GM23248 (cell line): ENCODE measurements at regions not wholly inside any gene's neighbourhood (a gene's known extent, or its start where the extent isn't known, plus 50 kb on each side); places are given as distances from the start of the nearest gene placed in this dataset.

Experiments
- DNase-seq: peaks from one replicate; pipeline ENCODE4 v3.0.0-alpha.2; 2015
- H2AFZ ChIP-seq: fragments of 200-600 bp; sonication (generic); 2 replicates; pipeline ENCODE4 v1.6.1; 2016; ENCODE audit warnings: antibody characterized with exemption
- H3F3A ChIP-seq: fragments of 200-600 bp; sonication (generic); 2 replicates; pipeline ENCODE4 v1.6.1; 2016; ENCODE audit warnings: mild to moderate bottlenecking, antibody characterized with exemption, mixed run types; ENCODE audit not compliant: insufficient read depth
- H3K27ac ChIP-seq: fragments of 200-600 bp; sonication (generic); 2 replicates; pipeline ENCODE4 v1.5.1; 2016; ENCODE audit warnings: mild to moderate bottlenecking
- H3K27me3 ChIP-seq: fragments of 200-600 bp; sonication (generic); replicated peaks from 2 replicates; pipeline ENCODE4 v1.6.1; 2016; ENCODE audit warnings: mild to moderate bottlenecking; ENCODE audit not compliant: insufficient read depth
- H3K36me3 ChIP-seq: fragments of 200-600 bp; sonication (generic); 2 replicates; pipeline ENCODE4 v1.6.1; 2016; ENCODE audit warnings: low read depth, mild to moderate bottlenecking
- H3K4me1 ChIP-seq: fragments of 200-600 bp; sonication (generic); 2 replicates; pipeline ENCODE4 v1.6.1; 2016; ENCODE audit warnings: mild to moderate bottlenecking; ENCODE audit not compliant: insufficient read depth
- H3K4me2 ChIP-seq: fragments of 200-600 bp; sonication (generic); one replicate; pipeline ENCODE4 v1.6.1; 2016; ENCODE audit warnings: mild to moderate bottlenecking; ENCODE audit not compliant: unreplicated experiment
- H3K4me3 ChIP-seq: fragments of 200-600 bp; sonication (generic); 2 replicates; pipeline ENCODE4 v1.5.1; 2016; ENCODE audit warnings: mild to moderate bottlenecking
- H3K79me2 ChIP-seq: fragments of 200-600 bp; sonication (generic); 2 replicates; pipeline ENCODE4 v1.6.1; 2016; ENCODE audit warnings: mild to moderate bottlenecking; ENCODE audit not compliant: insufficient read depth
- H3K9ac ChIP-seq: fragments of 200-600 bp; sonication (generic); 2 replicates; pipeline ENCODE4 v1.6.1; 2016; ENCODE audit warnings: mild to moderate bottlenecking
- H3K9me2 ChIP-seq: fragments of 200-600 bp; sonication (generic); 2 replicates; pipeline ENCODE4 v1.6.1; 2016; ENCODE audit warnings: mixed run types, mild to moderate bottlenecking, moderate library complexity; ENCODE audit not compliant: insufficient read depth
- H3K9me3 ChIP-seq: fragments of 200-600 bp; sonication (generic); one replicate; pipeline ENCODE4 v1.6.1; 2017; ENCODE audit warnings: low read depth
- H4K20me1 ChIP-seq: fragments of 200-600 bp; sonication (generic); 2 replicates; pipeline ENCODE4 v1.6.0; 2016; ENCODE audit not compliant: insufficient read depth
- EZH2 ChIP-seq: fragments of 200-600 bp; sonication (generic); IDR thresholded peaks from 2 replicates; pipeline ENCODE4 v1.6.1; 2018; ENCODE audit warnings: antibody characterized with exemption, mild to moderate bottlenecking; ENCODE audit not compliant: insufficient read depth, poor library complexity, severe bottlenecking
- EZH2phosphoT487 ChIP-seq: fragments of 200-600 bp; sonication (generic); IDR thresholded peaks from 2 replicates; pipeline ENCODE4 v1.6.1; 2018; ENCODE audit warnings: antibody characterized with exemption, moderate library complexity, mild to moderate bottlenecking, low read depth; ENCODE audit not compliant: insufficient read depth
- WGBS, 2 experiments: methylation state at CpG; one replicate each; pipeline ENCODE4 v1.1.6; 2015 to 2017; ENCODE audit warnings: low lambda C conversion rate in 2 of 2, low coverage in 1 of 2; ENCODE audit errors: missing lambda C conversion rate in 2 of 2; 5-methylcytosine and 5-hydroxymethylcytosine counted together
- in situ Hi-C: fragments of 300-500 bp; cut with MboI; formaldehyde crosslinking; loops from 2 replicates; pipeline ENCODE4 v1.15.0; 2020

GRCh38 chr16:65919145-65919985, 447.1 kb upstream of the CDH5 start:
- Histone ChIP-seq H3K4me3 (no peak overlapping the region), H3K9me3 (no peaks in the 10 kb centered on the region), H3F3A (no peaks in the 10 kb centered on the region), H4K20me1 (no peaks in the 10 kb centered on the region), H3K79me2 (no peaks in the 10 kb centered on the region), H3K9ac (no peak overlapping the region), H3K36me3 (no peaks in the 10 kb centered on the region), H3K4me2 (no peak overlapping the region), H3K4me1 (no peaks in the 10 kb centered on the region), H3K27me3 (0 out of 2 replicates have a peak, but pooled peaks cover 5% of the 10 kb centered on the region), H3K27ac (no peak overlapping the region), H2AFZ (no peak overlapping the region), H3K9me2 (no peaks in the 10 kb centered on the region)
- DNase-seq: no peak
- TF ChIP-seq EZH2phosphoT487 (no peak), EZH2 (no peak)
- WGBS, 2 experiments: 80 to 81% methylated on average over 27 of the region's 27 CpGs
- in situ Hi-C loops: no loop called here

DNA sequence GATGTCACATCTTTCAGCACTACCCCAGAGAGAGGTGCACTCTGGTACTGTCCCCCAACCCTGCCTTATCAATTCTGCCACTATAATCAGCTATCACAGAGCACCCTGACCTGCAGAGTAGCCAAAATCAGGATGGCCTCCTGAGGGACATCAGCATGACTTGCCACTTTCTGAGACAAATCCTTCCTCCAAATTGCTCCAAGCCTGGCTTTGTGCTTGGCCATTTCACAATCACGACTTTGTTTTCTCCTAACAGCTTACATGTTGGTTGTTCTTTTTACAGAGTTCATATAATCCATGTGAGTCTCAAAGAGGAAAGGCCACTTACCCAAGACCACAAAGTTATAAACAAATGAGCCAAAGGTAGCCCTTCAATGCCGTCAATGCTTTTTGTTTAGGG, 449.0 kb upstream of the CDH5 start:
- no peak for DNase-seq
- 48 to 52% methylated on average over 2 of the region's 2 CpGs for WGBS, 2 experiments
- H3K4me2 ChIP-seq: no peak overlapping the region
- no peaks in the 10 kb centered on the region for H3K4me1 ChIP-seq
- H3K79me2 ChIP-seq: no peaks in the 10 kb centered on the region
- no peak overlapping the region for H3K4me3 ChIP-seq
- no peaks in the 10 kb centered on the region for H3K9me3 ChIP-seq
- H3K36me3 ChIP-seq: no peaks in the 10 kb centered on the region
- H3F3A ChIP-seq: no peaks in the 10 kb centered on the region
- in situ Hi-C loops: no loop called here
- no peaks in the 10 kb centered on the region for H4K20me1 ChIP-seq
- H3K27me3 ChIP-seq: 0 out of 2 replicates have a peak, but pooled peaks cover 5% of the 10 kb centered on the region
- H3K9ac ChIP-seq: no peak overlapping the region
- no peak for TF ChIP-seq EZH2phosphoT487
- no peak for TF ChIP-seq EZH2
- H3K9me2 ChIP-seq: no peaks in the 10 kb centered on the region
- H3K27ac ChIP-seq: no peak overlapping the region
- H2AFZ ChIP-seq: no peak overlapping the region

DNA sequence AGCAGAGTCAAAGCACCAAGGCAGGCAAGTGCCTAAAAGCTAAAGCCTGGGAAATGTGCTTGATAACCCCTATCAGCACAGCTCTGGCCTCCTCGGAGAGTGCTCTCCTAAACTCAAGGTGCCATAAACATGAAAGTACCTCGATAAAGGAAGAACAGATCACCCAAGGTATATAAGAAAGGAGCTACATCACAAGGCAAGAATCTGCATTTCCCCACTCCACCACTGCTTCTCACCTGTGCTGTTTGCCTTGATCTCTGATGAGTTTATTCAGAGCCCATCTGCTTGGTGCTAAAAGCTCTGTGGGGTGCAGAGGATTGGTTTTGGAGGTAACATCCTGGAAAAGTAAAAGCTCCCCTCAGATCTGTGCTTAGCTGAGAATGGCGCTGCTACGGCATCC, 449.5 kb upstream of the CDH5 start:
- H3K4me1 ChIP-seq: no peaks in the 10 kb centered on the region
- TF ChIP-seq EZH2phosphoT487: no peak
- TF ChIP-seq EZH2: no peak
- 47 to 58% methylated on average over 4 of the region's 4 CpGs for WGBS, 2 experiments

GRCh38 chr16:65910291-65910690, 456.2 kb upstream of the CDH5 start:
- Histone ChIP-seq H3K9me3 (no peaks in the 10 kb centered on the region), H3K27me3 (no peaks in the 10 kb centered on the region), H2AFZ (no peak overlapping the region), H3K9me2 (no peaks in the 10 kb centered on the region), H3K27ac (no peak overlapping the region), H3K4me2 (no peak overlapping the region), H3F3A (no peaks in the 10 kb centered on the region), H3K36me3 (no peaks in the 10 kb centered on the region), H3K4me1 (no peaks in the 10 kb centered on the region), H4K20me1 (no peaks in the 10 kb centered on the region), H3K79me2 (no peaks in the 10 kb centered on the region), H3K4me3 (no peak overlapping the region), H3K9ac (no peak overlapping the region)
- 55 to 61% methylated on average over 5 of the region's 5 CpGs for WGBS, 2 experiments
- in situ Hi-C loops: no loop called here
- TF ChIP-seq EZH2phosphoT487: no peak
- DNase-seq: no peak

More for the DNA sequence above, 449.5 kb upstream of the CDH5 start:
- no peak for DNase-seq
- H3K9me2 ChIP-seq: no peaks in the 10 kb centered on the region
- no peak overlapping the region for H3K9ac ChIP-seq
- in situ Hi-C loops: no loop called here
- no peaks in the 10 kb centered on the region for H3F3A ChIP-seq
- no peak overlapping the region for H3K27ac ChIP-seq
- H3K79me2 ChIP-seq: no peaks in the 10 kb centered on the region
- no peaks in the 10 kb centered on the region for H3K36me3 ChIP-seq
- no peaks in the 10 kb centered on the region for H4K20me1 ChIP-seq
- H3K9me3 ChIP-seq: no peaks in the 10 kb centered on the region
- H2AFZ ChIP-seq: no peak overlapping the region
- no peak overlapping the region for H3K4me3 ChIP-seq
- 0 out of 2 replicates have a peak, but pooled peaks cover 5% of the 10 kb centered on the region for H3K27me3 ChIP-seq
- no peak overlapping the region for H3K4me2 ChIP-seq
